Astrocyte (in vitro differentiated cells and primary cell): ENCODE measurements at regions not wholly inside any gene's neighbourhood (a gene's known extent, or its start where the extent isn't known, plus 50 kb on each side); places are given as distances from the start of the nearest gene placed in this dataset.
"Not testable (repeated sequence)": the region's sequence is repeated elsewhere in the genome, so short reads cannot be mapped to it uniquely, and the experiment has no call there.

Experiments used
- DNase-seq: peaks from one replicate; pipeline ENCODE4 v3.0.0-alpha.2; 2010; ENCODE audit warnings: low read depth
- FAIRE-seq: peaks from 2 replicates; lab custom pipeline; 2011; peaks lifted over from hg19 to GRCh38; lab: Jason Lieb, UNC
- H2AFZ ChIP-seq: 2 replicates; pipeline ENCODE4 v1.6.0; 2012; ENCODE audit warnings: low read depth, low read length, inconsistent platforms
- H3K27ac ChIP-seq: 2 replicates; pipeline ENCODE4 v1.5.1; 2011; ENCODE audit warnings: low read depth, low read length, inconsistent platforms
- H3K27me3 ChIP-seq: 2 replicates; pipeline ENCODE4 v1.6.0; 2011; ENCODE audit warnings: low read length, inconsistent platforms; ENCODE audit not compliant: insufficient read depth
- H3K36me3 ChIP-seq: 2 replicates; pipeline ENCODE4 v1.5.1; 2011; ENCODE audit warnings: low read length, inconsistent platforms; ENCODE audit not compliant: insufficient read depth
- H3K4me1 ChIP-seq: 2 replicates; pipeline ENCODE4 v1.5.1; 2011; ENCODE audit warnings: low read length, inconsistent platforms; ENCODE audit not compliant: insufficient read depth
- H3K4me2 ChIP-seq: 2 replicates; pipeline ENCODE4 v1.6.0; 2012; ENCODE audit warnings: low read length, inconsistent platforms
- H3K4me3 ChIP-seq: 2 replicates; pipeline ENCODE4 v1.5.1; 2011; ENCODE audit warnings: low read depth, mild to moderate bottlenecking, low read length, inconsistent platforms; ENCODE audit not compliant: insufficient read depth
- H3K79me2 ChIP-seq: 2 replicates; pipeline ENCODE4 v1.6.0; 2012; ENCODE audit warnings: mild to moderate bottlenecking, low read length, inconsistent platforms; ENCODE audit not compliant: insufficient read depth
- H3K9ac ChIP-seq: 2 replicates; pipeline ENCODE4 v1.6.0; 2012; ENCODE audit warnings: mild to moderate bottlenecking, low read length, inconsistent platforms
- H3K9me3 ChIP-seq: 2 replicates; pipeline ENCODE4 v1.5.1; 2012; ENCODE audit warnings: low read depth, mild to moderate bottlenecking, low read length, inconsistent platforms; ENCODE audit not compliant: insufficient read depth
- H4K20me1 ChIP-seq: 2 replicates; pipeline ENCODE4 v1.6.0; 2012; ENCODE audit warnings: low read length, inconsistent platforms; ENCODE audit not compliant: insufficient read depth
- H3K27ac Mint-ChIP-seq: one replicate; pipeline ENCODE4 v1.8.0; 2021; ENCODE audit warnings: mild to moderate bottlenecking, mixed read lengths; ENCODE audit not compliant: unreplicated experiment
- H3K27me3 Mint-ChIP-seq: one replicate; pipeline ENCODE4 v1.8.0; 2021; ENCODE audit warnings: low read depth, mixed read lengths; ENCODE audit not compliant: unreplicated experiment
- H3K36me3 Mint-ChIP-seq: one replicate; pipeline ENCODE4 v1.8.0; 2021; ENCODE audit warnings: low read depth, mixed read lengths; ENCODE audit not compliant: unreplicated experiment
- H3K4me1 Mint-ChIP-seq: one replicate; pipeline ENCODE4 v1.8.0; 2021; ENCODE audit warnings: low read depth, mixed read lengths; ENCODE audit not compliant: unreplicated experiment
- H3K4me3 Mint-ChIP-seq: one replicate; pipeline ENCODE4 v1.8.0; 2021; ENCODE audit warnings: mild to moderate bottlenecking, moderate library complexity, mixed read lengths; ENCODE audit not compliant: unreplicated experiment
- H3K9me3 Mint-ChIP-seq: one replicate; pipeline ENCODE4 v1.8.0; 2021; ENCODE audit warnings: mild to moderate bottlenecking, mixed read lengths; ENCODE audit not compliant: unreplicated experiment
- CTCF ChIP-seq: IDR thresholded peaks from 2 replicates; pipeline ENCODE4 v1.5.1; 2011; ENCODE audit warnings: low read depth, mild to moderate bottlenecking, inconsistent platforms, low read length, moderate library complexity; ENCODE audit not compliant: insufficient read depth
- EZH2 ChIP-seq: IDR thresholded peaks from 2 replicates; pipeline ENCODE4 v1.6.1; 2012; ENCODE audit warnings: mild to moderate bottlenecking, low read length, inconsistent platforms; ENCODE audit not compliant: insufficient read depth

DNA sequence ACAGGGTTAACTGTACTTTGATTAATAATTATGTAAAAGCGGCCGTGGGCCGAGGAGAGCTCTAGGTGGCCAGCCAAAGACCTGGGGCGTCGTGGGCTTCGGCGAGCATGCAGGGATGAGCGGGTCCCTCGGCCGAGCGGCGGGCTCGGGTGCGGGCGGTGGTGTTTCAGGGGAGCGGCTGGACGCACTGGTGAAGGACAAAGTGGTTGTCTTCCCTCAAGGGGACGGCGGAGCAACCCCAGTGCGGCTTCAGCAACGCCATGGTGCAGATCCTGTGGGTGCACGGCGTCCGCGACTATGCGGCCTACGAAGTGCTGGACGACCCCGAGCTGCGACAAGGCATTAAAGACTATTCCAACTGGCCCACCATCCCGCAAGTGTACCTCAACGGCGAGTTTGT is 103.0 kb upstream of the C1GALT1C1 start:
- peaks cover 21% of the 10 kb centered on the region for H3K4me1 ChIP-seq
- H3K4me2 ChIP-seq = no peak overlapping the region
- Mint-ChIP-seq H3K36me3 (no peaks in the 10 kb centered on the region), H3K27ac (no peak overlapping the region), H3K9me3 (no peaks in the 10 kb centered on the region), H3K27me3 (no peaks in the 10 kb centered on the region), H3K4me1 (peaks cover 2% of the 10 kb centered on the region), H3K4me3 (no peak overlapping the region)
- no peaks in the 10 kb centered on the region for H3K9me3 ChIP-seq
- FAIRE-seq (no peak), DNase-seq (no peak)
- no peak for TF ChIP-seq EZH2
- no peak for TF ChIP-seq CTCF
- no peaks in the 10 kb centered on the region for H4K20me1 ChIP-seq
- H2AFZ ChIP-seq = no peak overlapping the region
- H3K4me3 ChIP-seq = no peak overlapping the region
- H3K36me3 ChIP-seq = no peaks in the 10 kb centered on the region
- H3K9ac ChIP-seq = no peak overlapping the region
- no peak overlapping the region for H3K27ac ChIP-seq
- no peaks in the 10 kb centered on the region for H3K79me2 ChIP-seq
- no peaks in the 10 kb centered on the region for H3K27me3 ChIP-seq

DNA sequence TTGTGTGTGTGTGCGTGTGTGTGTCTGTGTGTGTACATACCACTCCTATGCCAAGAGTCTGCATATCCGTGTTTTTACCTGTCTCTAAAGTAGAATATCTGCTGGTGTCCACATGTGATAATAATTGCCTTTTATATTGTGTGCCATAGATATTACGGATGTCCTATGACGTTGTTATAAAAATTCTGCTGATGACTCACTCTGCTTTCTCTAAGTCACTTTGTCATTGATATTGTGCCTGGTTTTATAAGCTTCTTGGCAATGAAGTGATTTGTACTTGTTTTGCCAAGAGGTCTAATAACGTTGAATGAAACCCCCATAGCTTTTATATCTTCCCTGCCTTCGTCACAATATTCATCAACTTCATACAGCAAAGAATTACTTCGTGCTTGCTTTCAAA is 102.6 kb upstream of the C1GALT1C1 start:
- no peaks in the 10 kb centered on the region for H3K36me3 ChIP-seq
- peaks cover 2% of the 10 kb centered on the region for H3K4me1 Mint-ChIP-seq
- no peaks in the 10 kb centered on the region for H3K9me3 Mint-ChIP-seq
- H3K27ac ChIP-seq = no peak overlapping the region
- no peak overlapping the region for H3K4me3 Mint-ChIP-seq
- DNase-seq (no peak), FAIRE-seq (no peak)
- peaks cover 20% of the 10 kb centered on the region for H3K4me1 ChIP-seq
- H3K27ac Mint-ChIP-seq = no peak overlapping the region
- H3K9ac ChIP-seq = no peak overlapping the region
- H3K4me2 ChIP-seq = no peak overlapping the region
- H3K9me3 ChIP-seq = no peaks in the 10 kb centered on the region
- H3K4me3 ChIP-seq = no peak overlapping the region
- H3K36me3 Mint-ChIP-seq = no peaks in the 10 kb centered on the region
- H3K27me3 Mint-ChIP-seq = no peaks in the 10 kb centered on the region
- no peak for TF ChIP-seq EZH2
- no peak for TF ChIP-seq CTCF
- H3K79me2 ChIP-seq = no peaks in the 10 kb centered on the region
- no peaks in the 10 kb centered on the region for H4K20me1 ChIP-seq
- no peaks in the 10 kb centered on the region for H3K27me3 ChIP-seq
- no peak overlapping the region for H2AFZ ChIP-seq

DNA sequence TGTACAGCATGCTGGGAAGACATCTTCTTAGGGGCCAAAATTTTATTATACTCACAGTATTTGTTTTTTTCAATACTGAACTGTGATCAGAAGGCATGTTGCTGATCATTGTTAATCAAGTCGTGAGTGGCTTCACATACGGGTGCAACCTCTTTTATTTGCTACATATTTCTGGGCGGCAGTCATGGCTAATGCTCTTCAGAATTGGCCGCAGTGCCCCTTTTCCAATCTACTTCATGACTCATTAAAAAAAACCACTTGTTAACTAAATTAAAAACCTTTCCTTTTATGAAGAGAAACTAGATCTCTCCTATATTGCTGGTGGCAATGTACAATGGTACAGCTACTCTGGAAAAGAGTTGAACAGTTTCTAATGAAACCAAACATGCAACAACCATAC is 101.5 kb upstream of the C1GALT1C1 start:
- H3K4me1 ChIP-seq = peaks cover 10% of the 10 kb centered on the region
- no peaks in the 10 kb centered on the region for H3K36me3 ChIP-seq
- Mint-ChIP-seq H3K27me3 (no peaks in the 10 kb centered on the region), H3K9me3 (no peaks in the 10 kb centered on the region), H3K4me1 (peaks cover 2% of the 10 kb centered on the region), H3K4me3 (no peak overlapping the region), H3K36me3 (no peaks in the 10 kb centered on the region), H3K27ac (no peak overlapping the region)
- no peaks in the 10 kb centered on the region for H3K9me3 ChIP-seq
- no peak overlapping the region for H3K27ac ChIP-seq
- TF ChIP-seq EZH2 (no peak), CTCF (no peak)
- FAIRE-seq (peak; percentile 56), DNase-seq (peak; percentile 48)
- H3K79me2 ChIP-seq = no peaks in the 10 kb centered on the region
- H2AFZ ChIP-seq = no peak overlapping the region
- no peaks in the 10 kb centered on the region for H4K20me1 ChIP-seq
- no peak overlapping the region for H3K4me2 ChIP-seq
- H3K27me3 ChIP-seq = no peaks in the 10 kb centered on the region
- H3K4me3 ChIP-seq = no peak overlapping the region
- no peak overlapping the region for H3K9ac ChIP-seq

- not testable (repeated sequence) for FAIRE-seq, H3K36me3 ChIP-seq, H3K4me3 ChIP-seq, H3K4me3 Mint-ChIP-seq, H3K4me1 ChIP-seq, H3K27me3 Mint-ChIP-seq, H3K79me2 ChIP-seq, H3K9ac ChIP-seq, H3K9me3 ChIP-seq, H4K20me1 ChIP-seq, H3K9me3 Mint-ChIP-seq, DNase-seq, H3K36me3 Mint-ChIP-seq, H2AFZ ChIP-seq, H3K27ac ChIP-seq, H3K27me3 ChIP-seq, H3K27ac Mint-ChIP-seq, H3K4me2 ChIP-seq, H3K4me1 Mint-ChIP-seq
These were observed 99.8 kb upstream of the C1GALT1C1 start for GRCh38 chrX:120729506-120730255.
